Dermis blood vessel endothelial cell (primary cell): ENCODE measurements at regions not wholly inside any gene's neighbourhood (a gene's known extent, or its start where the extent isn't known, plus 50 kb on each side); places are given as distances from the start of the nearest gene placed in this dataset.
"Not testable (repeated sequence)": the region's sequence is repeated elsewhere in the genome, so short reads cannot be mapped to it uniquely, and the experiment has no call there.

ENCODE experiments used
- DNase-seq: peaks from one replicate; pipeline ENCODE4 v3.0.0; 2010

DNA sequence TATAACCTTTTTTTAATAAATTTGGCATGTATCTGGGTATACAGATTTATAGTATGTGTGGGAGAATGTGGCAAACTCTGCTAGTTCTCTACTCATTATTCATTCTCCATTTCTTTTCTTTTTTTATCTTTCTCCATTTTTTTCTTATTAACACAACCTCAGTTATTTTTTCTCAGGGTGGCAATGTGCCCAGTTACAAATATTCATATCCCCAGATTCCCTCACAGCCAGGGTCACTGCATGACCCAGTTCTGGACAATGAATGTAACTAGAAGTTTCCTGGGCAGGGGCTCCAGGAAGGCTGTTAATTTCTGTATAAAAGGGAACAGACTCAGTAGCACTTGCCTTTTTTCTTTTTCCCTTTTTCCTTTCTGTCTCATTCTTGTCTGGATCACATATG is 95.6 kb downstream of the VCPKMT start:
- DNase-seq, result no peak

DNA sequence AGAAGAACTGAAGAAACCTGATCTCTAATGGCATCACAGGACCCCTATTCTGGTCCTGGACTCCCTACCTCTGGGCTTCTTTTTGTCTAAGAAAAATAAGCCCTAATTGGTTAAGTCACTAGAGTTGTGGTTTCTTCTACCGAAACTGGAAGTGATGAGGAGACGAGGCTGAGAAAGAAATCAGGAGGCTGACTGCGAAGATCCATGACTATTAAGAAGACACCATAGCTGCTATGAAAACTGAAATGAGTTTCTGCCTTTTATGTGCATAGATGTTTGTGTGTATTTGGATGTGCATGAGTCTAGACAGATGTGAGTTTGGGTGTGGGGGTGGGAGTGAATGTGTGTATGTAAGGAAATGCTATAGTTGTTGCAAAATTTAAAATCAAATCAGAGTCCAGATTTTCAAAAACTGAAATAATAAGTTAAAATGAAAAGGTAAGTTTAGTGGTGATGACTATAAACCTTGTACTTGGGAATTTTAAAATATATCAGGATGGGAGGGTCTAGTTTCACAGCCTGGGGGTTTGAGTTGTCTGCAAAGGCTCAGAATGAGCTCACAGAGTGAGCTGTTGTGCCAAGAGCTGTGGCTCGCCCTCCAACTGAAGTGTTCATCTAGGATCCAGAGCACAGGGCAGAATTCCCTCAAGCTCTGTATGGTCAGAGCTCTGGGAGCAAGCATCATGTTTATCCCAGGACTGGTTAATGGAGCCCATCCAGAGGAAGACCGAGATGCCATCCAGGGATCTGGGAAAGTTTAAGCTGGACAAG is 94.9 kb downstream of the VCPKMT start:
- DNase-seq, result no peak

DNA sequence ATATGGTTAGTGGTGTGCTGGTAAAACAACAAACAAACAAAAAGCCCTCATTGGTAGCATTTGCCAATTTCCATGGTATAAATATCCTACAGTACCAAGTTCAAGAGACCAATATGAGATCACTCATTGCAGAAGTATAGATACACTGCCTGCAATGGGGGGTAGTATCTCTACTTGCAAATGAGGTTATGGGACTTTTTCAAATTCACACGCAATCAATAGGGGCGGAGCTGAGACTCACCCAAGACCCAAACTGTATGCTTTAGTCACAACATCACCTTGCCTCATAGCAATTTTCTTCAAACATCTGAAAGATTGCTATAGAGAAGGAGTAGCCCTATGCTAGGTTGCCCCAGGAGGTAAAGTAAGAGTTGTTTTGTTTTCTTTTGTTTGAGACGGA is 93.7 kb downstream of the VCPKMT start:
- DNase-seq, result no peak

DNA sequence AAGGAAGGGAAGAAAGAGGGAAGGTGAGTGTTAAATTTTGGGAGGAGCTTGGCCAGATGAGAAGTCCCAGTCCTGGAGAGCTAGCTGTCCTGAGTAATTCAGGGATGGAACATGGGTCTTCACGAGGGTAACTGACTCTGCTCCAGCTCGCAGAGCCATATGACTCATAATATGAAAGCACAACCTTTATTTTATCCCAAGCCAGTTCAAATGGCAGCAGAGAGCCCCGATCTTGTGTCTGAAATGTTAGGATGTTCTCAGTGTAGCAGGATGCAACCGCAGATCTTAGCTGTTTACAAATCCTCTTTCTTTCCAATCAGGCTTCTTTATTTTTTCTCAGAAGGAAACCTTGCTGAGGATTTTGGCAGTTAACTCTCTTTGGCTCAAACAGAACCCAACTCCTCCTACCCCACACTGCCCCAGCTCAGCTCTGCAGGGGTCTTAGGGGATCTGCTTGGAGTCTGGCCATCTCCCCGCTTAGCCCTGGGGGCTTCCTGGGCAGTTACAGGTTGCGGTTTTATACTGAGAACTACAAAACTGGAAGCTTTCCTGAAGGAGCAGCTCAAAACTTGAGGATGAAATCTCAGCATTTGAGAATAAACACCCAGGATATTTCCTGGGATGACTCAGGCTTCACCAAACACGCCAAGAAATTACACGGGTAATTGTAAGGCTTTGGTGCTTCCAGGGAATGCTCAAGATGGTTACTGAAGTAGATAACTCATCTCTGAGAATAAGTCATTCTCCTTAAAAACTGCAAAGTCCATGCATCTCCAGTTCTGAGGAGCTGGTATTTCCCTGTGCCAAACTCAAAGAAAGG is 92.5 kb downstream of the VCPKMT start:
- no peak for DNase-seq

DNA sequence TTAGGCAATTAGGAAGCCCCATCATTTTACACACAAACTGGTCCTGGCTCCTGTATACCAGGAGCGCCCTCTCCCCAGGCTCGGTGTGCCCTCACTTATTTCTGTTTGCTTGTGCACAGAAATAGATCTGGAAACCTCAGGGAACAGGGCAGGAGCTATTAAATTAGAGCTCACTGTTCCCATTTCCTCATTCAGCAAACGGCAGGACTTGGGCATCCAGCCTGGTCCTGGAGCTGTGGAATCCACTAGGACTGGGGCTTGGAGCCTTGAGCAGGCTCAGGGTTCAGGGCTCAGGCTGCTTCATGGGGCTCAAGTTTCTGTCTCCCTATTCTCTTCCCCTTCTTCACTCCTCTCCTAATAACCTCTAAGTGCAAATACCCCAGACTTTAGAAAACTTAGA is 91.3 kb downstream of the VCPKMT start:
- no peak for DNase-seq

DNA sequence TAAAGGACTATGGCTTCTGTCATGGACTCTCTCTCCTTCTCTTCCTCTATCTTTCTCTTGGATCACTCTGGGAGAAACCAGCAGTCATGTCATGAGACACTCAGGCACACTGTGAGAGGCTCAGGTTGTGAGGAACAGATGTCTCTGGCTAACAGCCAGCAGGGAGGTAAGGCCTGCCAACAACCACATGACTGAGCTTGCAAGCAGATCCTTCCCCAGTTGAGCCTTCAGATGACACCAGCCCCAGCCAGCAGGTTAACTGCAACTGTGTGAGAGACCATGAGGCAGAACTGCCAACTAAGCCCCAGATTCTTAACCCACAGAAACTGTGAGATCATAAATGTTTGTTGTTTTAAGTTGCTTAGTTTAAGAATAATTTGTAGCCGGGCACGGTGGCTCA is 90.6 kb downstream of the VCPKMT start:
- no peak for DNase-seq

DNA sequence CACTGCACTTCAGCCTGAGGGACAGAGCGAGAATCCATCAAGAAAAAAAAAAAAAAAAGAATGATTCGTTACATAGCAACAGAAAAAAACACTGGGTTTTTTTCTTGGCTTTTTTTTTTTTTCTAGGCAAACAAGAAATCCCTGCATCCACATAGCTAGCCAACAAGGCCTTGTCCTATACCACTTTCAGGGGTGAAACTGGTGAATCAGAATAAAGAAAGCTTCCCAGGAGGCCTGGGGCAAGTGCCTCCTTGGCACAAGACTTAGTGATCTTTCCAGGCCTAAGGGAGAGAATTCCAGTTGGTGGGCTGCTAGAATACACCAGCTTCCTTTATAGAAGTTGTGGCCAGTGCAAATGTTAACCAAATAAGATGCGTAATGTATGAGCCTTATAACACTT is 90.0 kb downstream of the VCPKMT start:
- no peak for DNase-seq

DNA sequence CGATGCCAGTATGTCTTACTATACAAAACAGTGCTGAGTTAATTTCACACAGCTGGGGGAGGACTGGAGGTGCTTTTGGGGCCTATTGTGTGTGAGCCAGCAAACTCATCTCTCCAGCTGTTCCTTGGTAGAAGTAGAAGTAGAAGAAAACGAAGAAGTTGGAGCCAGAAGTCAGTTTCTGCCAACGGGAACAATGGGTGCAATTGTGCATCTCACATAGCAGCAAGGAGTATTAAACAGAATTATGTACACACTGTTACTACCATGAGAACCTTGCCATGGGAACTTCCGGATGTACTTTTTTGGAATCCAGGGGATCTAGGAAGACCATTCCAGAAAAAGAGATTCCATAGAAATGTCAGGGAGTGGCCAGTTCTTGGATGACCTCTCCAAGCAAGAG is 88.6 kb downstream of the VCPKMT start:
- no peak for DNase-seq

DNA sequence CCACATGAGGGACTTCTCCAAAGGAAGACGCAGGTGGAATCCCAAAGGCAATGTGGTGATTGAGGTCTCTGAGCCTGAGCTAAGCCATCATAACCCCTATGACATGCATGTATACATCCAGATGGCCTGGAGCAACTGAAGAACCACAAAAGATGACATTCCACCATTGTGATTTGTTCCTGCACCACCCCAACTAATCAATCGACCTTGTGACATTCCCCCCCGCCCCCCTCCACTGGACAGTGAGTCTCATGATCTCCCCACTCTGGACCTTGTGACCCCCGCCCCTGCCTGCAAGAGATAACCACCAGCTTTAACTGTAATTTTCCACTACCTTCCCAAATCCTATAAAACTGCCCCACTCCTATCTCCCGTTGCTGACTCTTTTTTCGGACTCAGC is 87.9 kb downstream of the VCPKMT start:
- no peak for DNase-seq

DNA sequence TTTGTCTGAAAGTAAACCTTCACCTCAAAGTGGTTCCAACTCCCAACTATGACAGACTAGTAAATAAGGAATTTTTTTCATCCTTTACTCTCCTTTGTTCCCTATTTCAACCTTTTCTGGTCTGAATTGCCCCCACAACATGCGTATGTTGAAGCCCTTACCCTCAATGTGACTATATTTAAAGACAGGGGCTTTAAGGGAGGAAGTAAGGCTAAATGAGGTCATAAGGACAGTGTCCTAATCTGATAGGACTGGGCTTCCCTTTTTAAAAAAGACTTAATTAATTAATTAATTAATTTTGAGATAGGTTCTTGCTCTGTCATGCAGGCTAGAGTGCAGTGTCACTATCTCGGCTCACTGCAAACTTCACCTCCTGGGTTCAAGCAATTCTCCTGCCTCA is 86.3 kb downstream of the VCPKMT start:
- DNase-seq, result no peak

DNA sequence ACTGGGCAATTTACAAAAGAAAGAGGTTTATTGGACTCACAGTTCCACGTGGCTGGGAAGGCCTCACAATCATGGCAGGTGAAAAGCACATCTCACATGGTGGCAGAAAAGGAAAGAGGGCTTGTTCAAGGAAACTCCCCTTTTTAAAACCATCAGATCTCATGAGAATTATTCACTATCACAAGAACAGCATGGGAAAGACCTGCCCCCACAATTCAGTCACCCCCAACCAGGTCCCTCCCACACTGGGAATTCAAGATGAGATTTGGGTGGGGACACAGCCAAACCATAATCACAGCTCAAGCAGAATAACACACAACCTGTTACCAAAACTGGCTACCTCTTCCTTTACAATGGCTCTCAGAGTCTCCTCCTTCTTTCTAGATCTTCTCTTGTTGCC is 85.5 kb downstream of the VCPKMT start:
- DNase-seq, result not testable (repeated sequence)

DNA sequence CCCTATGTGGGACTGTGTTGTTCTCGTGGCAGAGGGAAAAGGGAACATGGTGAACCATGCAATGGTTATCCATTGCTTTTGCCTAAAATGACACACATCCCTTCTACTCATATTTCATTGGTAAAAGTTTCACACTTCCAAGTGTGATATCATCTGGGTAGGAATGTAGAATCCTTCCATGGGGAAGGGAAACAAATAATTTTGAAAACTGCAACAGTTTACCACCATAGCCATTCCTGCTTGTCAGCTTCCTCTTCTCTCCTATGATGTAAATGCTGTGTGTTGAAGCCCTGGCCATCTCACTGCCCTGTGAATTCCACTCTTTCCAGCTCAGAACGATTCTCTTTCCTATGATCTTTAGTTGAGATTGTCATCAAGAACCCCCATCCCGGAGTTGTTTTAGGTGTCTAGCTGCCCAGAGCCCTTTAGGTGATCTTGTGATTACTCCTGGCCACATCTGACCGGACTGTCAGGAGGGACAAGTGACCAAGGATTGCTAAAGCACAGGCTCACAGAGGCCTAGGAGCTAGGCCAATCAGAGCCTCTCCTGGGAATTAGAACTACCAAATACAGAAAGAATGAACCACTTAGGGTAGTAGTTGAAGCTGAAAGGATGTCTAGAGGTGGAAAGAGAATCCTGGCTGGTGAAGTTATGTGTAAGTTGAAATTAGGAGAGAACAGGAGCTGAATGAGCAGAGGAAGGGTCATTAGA is 84.6 kb downstream of the VCPKMT start:
- DNase-seq, result no peak

DNA sequence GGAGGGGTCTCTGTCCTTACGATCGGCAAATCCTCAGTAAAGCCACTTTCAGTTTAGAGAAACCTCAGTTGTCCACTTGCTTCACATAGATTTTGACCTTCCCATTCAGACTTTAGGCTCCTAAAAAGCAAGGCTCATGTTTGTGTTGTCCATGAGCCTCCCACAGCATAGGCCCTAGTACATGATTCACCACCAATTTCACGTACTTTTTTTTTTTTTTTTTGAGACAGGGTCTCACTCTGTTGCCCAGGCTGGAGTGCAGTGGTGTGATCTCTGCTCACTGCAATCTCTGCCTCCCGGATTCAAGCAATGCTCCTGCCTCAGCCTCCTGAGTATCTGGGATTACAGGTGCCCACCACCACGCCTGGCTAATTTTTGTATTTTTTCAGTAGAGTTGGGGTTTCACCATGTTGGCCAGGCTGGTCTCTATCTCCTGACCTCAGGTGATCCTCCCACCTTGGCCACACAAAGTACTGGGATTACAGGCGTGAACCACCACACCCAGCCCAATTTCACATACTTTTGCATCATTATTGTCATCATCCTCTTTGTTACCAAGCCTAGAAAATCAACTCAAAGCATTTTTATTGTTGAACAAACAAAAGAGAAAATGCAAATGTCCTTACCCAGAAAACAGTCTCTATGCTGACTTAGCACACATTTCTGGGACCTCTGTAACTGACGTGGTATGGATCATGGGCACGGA is 83.8 kb downstream of the VCPKMT start:
- DNase-seq, result not testable (repeated sequence)

DNA sequence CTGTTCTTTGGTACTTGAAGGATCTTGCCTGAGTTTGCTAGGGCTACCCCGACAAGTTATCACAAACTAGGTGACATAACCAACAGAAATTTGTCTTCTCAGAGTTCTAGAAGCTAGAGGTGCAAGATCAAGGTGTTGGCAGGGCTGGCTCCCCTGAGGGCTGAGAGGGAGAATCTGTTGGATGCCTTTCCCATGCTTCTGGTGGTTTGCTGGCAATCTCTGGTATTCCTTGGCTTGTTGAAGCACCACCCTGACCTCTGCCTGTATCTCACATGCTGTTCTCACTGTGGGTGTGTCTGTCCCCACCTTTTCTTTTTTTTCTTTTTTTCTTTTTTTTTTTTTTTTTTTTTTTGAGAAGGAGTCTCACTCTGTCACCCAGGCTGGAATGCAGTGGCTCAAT is 81.2 kb downstream of the VCPKMT start:
- DNase-seq, result no peak

DNA sequence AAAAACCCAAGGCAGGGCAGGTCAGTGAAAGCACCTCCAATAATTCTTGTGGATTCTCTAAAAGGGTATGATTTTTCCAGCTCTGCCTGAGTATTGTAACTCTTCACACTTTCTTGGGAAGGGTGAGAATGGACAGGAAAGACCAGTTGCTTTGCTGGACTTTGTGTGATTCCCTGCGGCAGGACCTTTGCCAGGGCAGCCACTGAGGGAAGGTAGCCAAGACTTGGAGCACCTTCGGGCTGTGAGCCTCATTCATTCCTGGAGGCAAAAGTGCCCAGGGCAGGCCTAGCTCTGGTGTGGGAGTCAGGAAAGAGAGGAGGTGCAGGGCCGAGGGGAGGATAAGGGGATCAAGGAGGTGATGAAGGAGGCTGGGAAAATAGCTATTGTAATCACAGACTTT is 80.2 kb downstream of the VCPKMT start:
- DNase-seq, result no peak

DNA sequence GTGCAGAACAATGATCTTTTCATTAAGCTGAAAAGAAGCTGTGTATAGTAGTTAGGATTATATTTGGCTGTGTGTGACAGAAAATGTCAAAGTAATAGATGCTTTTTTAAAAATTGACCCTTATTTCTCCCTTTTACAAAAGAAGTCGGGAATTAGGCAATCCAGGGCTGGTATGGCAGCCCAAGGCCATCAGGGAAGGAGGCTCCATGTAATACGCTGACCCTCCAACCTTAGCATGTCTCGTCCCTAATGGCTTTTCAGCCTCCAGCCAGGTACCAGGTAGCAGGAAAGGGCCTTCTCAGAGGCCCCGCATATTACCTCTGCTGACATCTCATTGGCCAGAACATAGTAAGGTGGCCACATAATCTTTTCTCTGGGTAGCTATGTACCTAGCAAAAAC is 79.7 kb downstream of the VCPKMT start:
- DNase-seq, result no peak

DNA sequence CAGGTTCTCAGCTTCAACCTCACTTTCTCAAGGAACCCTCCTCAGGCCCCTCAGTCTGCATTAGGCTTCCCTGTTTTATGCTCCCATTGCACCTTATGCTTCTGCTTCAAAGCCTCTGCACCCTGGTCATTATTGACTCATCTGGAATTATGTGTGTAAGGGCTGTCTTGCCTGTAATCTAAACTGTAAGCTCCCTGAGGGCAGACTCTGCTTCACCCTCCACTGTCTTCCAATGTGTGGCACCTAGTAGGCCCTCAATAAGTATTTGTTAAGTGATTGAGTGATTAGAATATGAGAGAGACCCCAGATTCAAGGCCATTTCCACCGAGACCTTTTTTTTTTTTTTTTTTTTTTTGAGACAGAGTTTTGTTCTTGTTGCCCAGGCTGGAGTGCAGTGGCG is 79.1 kb downstream of the VCPKMT start:
- DNase-seq, result no peak

DNA sequence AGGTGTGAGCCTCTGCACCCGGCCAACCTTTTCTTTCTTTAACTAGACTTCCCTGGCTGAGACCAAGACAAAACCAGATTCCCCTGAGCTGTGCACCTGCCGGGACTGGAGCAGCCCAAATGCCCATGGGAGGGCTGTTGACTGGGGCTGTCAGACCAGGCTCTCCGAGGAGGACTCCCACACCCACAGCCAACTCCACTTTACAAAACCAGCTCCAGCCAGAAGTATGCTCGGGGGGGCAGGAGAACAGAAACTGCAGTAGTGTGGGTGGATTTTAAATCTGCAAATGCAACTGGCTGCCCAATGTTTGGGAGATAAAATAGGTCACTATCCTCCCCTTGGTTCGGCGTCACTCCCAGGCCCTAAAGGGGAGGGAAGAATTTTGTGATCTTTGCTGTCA is 78.5 kb downstream of the VCPKMT start:
- no peak for DNase-seq

DNA sequence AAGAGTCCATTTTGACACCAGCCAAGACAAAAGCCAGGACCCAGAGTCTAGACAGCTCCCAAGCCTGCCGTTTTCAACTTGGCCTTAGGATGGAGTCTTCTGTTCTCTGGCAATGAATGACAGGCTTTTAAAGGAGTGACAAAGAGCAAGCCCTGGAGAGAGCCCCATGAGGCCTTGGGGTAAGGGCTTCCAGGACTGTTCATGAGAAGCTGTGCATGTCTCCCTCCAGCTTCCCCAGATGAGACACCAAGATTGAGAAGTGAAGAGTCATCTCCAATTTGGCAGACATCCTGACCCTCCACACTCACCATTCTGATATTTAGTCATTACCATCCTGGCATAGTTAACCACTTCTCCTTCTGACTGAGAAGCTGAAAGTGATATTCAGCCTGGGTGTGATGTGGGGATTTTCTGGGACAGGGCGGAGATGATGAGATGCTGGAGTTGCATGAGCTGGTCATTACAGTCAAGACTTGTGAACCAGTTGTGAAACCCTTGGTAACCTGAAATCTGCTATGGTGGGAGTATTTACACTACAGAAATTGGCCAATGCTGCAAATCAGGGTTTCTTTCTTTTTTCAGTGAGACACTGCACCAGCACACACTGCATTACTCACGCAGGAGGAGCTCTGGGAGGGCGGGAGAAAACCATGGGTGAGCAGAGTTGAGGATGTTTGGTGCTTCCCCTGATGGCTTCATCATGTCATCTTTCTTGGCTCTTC is 77.8 kb downstream of the VCPKMT start:
- no peak for DNase-seq

DNA sequence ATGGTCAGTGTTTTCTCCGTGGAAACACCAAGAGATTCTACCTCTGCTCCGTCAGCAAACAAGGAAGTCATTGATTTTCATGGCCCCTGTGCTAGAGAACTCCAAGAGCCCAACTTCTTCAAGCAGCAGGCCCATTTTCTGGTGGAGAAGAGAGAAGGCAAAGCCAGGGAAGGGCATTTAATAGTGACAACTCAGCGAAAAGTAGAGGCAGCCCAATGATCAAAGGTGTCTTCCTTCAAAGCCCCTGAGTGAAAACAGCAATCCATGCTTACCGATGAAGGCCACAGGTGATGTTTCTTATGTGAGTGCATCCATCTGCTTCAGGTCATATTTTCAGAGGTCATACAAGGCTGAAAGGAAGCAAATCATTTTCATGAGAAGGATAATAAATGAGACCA is 77.3 kb downstream of the VCPKMT start:
- DNase-seq, result no peak

DNA sequence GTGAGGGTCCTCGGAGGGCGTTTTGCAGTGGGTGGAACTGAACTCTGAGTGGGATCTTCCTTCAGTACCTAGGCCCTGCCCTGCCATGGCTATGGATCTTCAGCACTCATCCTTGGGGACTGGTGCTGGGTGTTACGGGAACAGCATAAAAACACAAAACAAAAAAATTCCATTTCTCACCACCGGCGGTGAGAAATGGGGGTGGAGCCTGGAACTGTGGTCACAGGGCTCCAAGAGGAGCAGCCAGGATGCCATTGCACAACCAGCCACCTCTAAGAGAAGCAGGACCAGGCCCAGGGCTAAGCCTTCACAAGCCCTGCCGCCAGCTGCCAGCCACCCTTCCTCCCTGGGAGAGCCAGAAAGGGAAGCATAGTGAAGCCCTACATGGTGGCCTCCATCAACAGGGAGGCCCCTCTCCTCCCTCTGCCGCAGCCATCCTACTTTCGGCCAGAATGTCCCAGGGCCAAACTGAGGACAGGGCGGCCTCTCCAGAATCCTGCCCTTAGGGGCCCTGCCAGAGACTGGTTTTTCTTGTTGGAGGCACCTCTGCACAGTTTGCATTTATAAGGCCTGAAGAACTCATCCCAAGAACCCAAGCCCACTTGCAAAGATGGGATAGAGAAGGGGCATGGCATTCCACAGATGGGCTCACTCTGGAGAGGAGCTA is 76.5 kb downstream of the VCPKMT start:
- DNase-seq, result peak; percentile 21

DNA sequence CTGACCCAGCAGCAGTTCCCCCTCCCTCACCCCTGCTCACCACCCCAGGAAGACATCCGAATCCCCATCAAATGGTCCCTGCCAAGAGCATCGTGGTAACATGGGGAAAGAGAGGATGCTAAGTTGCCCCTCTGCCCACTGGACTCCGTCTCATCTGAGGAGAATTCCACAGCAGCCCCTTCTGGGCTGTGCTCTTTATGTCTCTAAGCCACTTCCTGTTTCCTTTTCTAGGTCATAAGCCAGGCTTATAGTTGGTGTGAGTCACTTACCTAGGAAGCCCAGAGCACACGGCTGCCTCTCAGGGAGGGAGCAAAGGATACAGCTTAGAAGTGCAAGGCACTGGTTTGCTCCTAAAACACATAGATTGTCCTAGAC is 76.0 kb downstream of the VCPKMT start:
- peak; percentile 90 for DNase-seq
